C4-2B (cell line): ENCODE measurements at regions not wholly inside any gene's neighbourhood (a gene's known extent, or its start where the extent isn't known, plus 50 kb on each side); places are given as distances from the start of the nearest gene placed in this dataset.

Experiments
- CTCF ChIP-seq: fragments of 450-650 bp; conservative IDR thresholded peaks from 2 replicates; pipeline ENCODE4 v1.5.1; 2017; ENCODE audit warnings: mild to moderate bottlenecking
- ZFX ChIP-seq: fragments of 450-650 bp; IDR thresholded peaks from 2 replicates; pipeline ENCODE4 v1.6.1; 2017

DNA sequence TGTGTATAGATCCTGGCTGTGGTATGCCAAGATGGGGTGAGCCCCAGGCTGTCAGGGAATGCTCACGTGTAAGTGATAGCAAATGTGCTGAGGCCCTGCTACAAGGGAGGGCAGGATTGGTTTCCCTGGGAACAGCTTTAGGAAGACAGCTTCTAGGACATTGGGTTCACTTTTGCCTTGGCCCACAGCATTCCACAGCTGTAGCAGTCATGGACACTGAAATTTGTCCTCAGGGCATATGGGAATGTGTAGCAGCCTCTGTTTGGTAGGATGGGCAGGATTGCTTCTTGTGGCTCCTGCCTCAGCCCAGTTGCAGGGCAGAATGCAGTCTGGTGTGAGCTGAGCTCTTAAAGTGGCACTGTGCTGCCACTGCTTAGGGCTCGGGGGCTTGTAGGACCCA is 1061.7 kb upstream of the WWC1 start:
- TF ChIP-seq CTCF (no peak), ZFX (no peak)
